ENCODE measurements at regions not wholly inside any gene's neighbourhood (a gene's known extent, or its start where the extent isn't known, plus 50 kb on each side); places are given as distances from the start of the nearest gene placed in this dataset.

GRCh38 chr3:29186131-29186599 lies 94.7 kb upstream of the RBMS3 start:
- no peak for DNase-seq (ENCODE audit: low spot score)

GRCh38 chr3:29186982-29187725 lies 93.7 kb upstream of the RBMS3 start:
- no peak for DNase-seq (ENCODE audit: low spot score)

- no peak for DNase-seq (ENCODE audit: low spot score)
These were observed 91.5 kb upstream of the RBMS3 start for GRCh38 chr3:29189328-29189727.

- no peak for DNase-seq (ENCODE audit: low spot score)
These were observed 86.7 kb upstream of the RBMS3 start for GRCh38 chr3:29194139-29194538.

- DNase-seq (ENCODE audit: low spot score), result no peak
These were observed 85.8 kb upstream of the RBMS3 start for GRCh38 chr3:29195056-29195455.

GRCh38 chr3:29201604-29202003 lies 79.3 kb upstream of the RBMS3 start:
- DNase-seq (ENCODE audit: low spot score), result no peak

GRCh38 chr3:29202378-29202777 lies 78.5 kb upstream of the RBMS3 start:
- no peak for DNase-seq (ENCODE audit: low spot score)

- DNase-seq (ENCODE audit: low spot score), result no peak
These were observed 77.0 kb upstream of the RBMS3 start for GRCh38 chr3:29203851-29204250.

GRCh38 chr3:29207427-29207826 lies 73.4 kb upstream of the RBMS3 start:
- DNase-seq (ENCODE audit: low spot score), result no peak

- no peak for DNase-seq (ENCODE audit: low spot score)
These were observed 68.0 kb upstream of the RBMS3 start for GRCh38 chr3:29212789-29213433.

- no peak for DNase-seq (ENCODE audit: low spot score)
These were observed 66.7 kb upstream of the RBMS3 start for GRCh38 chr3:29214009-29214658.

GRCh38 chr3:29215948-29216347 lies 64.9 kb upstream of the RBMS3 start:
- no peak for DNase-seq (ENCODE audit: low spot score)

- DNase-seq (ENCODE audit: low spot score), result no peak
These were observed 54.2 kb upstream of the RBMS3 start for GRCh38 chr3:29226706-29227105.

- no peak for DNase-seq (ENCODE audit: low spot score)
These were observed 53.6 kb upstream of the RBMS3 start for GRCh38 chr3:29227307-29227706.

Data from D341Med (cell line).